GM19463 (cell line): ENCODE measurements at regions not wholly inside any gene's neighbourhood (a gene's known extent, or its start where the extent isn't known, plus 50 kb on each side); places are given as distances from the start of the nearest gene placed in this dataset.
"Not testable (repeated sequence)": the region's sequence is repeated elsewhere in the genome, so short reads cannot be mapped to it uniquely, and the experiment has no call there.

Experiments used
- ATAC-seq: cut with Tn5 transposase; IDR thresholded peaks from one replicate; pipeline ENCODE4 v1.9.1; 2021; ENCODE audit warnings: mild to moderate bottlenecking, moderate library complexity; ENCODE audit not compliant: unreplicated experiment

DNA sequence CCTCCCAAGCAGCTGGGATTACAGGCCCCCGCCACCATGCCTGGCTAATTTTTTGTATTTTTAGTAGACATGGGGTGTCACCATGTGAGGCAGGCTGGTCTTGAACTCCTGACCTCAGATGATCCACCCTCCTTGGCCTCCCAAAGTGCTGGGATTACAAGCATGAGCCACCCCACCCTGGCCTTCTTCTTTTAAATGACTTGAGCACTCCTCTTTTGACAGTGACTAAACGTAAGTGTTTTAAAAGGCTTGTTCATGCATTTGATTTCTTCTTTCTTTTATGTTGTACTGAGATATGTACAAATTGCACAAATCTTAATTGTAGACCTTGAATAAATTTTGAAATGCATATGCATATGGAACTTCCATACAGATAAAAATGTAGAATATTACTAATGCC is 337.9 kb downstream of the CETN3 start:
- ATAC-seq: no peak

DNA sequence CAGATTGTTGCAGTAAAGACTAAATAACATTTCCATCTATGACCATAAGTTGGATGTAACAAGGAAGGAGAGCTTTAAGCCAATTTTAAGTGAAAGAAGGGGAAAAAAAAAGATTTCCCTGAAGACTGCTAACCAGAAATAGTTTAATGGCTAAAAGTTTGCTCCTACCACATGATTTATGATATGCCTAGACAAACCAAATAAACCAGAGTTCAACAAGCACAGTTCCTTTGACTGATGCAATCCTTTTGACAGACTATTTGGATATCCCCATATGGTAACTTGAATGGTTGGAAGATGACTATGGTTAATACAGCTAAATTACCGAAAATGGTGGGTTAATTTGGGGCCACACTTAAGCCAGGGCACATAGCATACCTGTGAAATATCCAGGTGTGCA is 338.5 kb downstream of the CETN3 start:
- no peak for ATAC-seq

DNA sequence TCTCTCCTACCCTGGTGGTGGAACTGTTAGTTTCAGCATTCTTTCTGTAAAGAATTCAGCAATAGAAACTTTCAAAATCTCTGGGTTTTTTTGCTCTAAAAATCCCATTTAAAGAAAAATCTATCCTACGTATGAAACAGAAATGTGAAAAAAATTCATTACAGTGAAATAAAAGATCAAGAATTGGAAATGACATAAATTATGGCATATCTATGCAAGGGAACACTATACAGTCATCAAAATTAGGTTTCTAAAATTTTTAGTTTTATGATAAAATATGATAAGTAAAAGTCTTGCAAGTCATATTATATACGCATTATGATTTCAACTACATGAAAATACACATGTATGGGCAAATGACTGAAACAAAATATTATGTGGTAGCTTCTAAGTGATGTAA is 342.6 kb downstream of the CETN3 start:
- ATAC-seq: no peak

DNA sequence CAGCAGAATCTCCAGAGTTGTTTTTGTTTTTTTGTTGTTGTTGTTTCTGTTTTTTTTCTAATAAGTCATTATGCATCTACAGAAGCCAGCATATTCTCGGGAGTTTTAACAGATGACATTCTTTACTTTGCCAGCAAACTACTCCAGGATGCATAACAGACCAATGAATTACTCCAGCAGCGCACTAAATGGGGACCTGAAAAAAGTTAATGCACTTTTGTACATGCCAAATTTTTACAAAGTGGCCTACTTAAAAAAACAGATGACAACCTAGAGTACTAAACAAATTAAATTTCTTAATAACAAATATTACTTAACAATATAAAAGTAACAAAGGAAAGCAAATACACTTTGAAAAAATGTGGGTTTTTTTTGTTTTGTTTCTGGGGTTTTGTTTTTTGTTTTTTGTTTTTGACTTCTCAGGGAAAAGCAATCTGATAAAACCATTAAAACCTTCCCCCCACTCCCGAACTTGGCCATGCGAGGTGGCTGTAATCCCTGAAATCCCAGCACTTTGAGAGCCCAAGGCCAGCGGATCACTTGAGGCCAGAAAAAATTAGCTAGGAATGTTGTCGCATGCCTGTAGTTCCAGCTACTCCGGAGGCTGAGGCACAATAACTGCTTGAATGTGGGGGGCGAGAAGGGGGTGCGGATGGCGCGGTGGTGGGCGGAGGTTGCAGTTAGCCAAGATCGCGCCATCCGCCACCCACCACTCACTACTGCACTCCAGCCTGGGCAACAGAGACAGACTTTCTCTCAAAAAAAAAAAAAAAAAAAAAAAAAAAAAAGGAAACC is 352.4 kb downstream of the CETN3 start:
- no peak for ATAC-seq

DNA sequence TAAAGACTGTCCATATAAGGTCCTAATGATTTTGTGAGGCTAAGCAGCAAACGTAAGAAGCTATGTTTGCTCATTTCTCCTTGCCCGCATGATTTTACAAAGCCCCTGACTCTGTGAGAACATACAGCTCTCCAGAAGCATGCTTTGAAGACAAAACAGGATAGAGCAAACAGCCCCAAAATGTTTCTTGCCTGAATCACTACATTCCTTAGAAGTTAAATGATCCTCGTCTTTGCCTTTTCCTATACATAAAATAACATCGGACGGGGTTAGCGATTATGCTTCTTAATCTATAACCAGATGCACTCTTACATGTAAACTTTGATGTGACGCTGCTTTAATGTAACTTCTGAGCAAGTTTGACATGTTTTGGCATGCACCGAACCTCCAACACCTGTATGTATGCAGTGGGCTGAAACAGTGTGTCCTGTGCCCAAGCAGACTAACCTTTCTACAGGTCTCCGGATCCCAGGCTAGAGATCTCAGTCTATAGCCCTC is 353.7 kb downstream of the CETN3 start:
- no peak for ATAC-seq

DNA sequence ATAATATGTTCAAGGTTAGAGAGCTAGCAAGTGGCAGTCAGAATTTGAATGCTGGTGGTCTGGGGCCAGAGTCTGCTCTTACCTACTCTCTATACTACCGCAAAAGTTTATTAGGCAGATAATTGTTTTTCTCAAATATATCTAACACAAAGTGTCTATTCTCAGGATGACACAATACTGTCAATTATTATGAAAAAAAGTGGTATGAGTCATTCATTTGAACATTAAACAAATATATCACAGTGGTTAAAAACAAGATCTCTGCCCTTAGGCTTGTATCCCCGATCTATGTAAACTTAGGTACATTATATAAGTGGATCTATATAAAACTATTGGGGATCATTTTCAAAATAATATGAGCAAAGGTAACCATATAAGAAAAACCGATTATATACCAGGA is 354.9 kb downstream of the CETN3 start:
- no peak for ATAC-seq

DNA sequence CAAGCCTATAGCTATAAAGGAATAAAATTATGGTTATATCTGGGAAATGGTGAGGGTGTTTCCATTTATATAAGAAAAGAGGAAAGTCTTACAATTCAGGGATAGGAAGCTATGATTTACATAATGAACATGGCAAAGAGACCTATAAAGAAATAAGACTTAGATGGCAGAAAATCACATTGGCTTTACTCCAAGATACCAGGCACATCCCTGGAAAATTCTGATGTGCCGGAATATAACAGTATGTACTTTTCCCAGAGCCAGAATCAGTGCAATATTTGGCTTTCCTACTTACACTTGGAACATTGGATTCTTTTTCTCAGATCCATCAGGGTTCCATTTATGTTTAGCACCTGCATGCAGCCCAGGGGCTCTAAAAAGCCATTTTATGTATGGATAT is 357.8 kb downstream of the CETN3 start:
- ATAC-seq: no peak

DNA sequence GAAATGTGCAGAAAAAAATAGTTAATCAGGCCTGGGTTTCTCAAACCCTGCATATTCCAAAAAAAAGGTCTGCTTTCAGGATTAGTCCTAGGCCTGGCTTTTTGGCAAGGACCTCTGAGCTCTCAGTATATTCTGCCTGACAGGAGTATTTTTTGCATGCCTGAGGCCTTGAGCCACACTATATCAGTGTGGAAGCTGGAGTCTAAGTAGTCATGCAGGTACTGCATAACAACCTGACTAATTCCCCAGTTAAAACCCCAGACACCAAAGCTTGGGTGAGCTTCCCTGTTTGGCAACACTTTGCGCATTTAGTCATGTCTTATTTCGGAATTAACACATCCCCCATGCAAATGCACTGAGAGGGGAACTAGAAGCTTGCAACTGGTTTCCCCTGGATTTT is 359.5 kb downstream of the CETN3 start:
- no peak for ATAC-seq

DNA sequence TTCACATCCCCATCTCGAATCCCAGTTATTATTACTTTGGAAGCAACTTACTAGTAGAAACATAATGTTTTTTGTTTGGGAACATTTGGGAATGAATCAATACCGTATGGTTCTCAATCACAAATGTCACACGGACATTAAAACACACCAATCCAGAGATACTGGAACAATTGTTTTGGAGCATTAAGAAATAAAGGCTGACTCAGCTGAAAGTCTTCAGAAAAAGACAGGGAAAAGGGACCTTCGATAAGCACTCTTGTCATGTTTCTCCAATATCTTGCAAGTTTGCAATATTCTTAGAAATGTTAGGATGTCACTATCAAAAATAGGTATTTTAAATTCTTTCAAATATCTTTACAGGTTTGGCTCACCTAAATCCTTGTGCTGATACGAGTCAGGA is 362.4 kb downstream of the CETN3 start:
- no peak for ATAC-seq

DNA sequence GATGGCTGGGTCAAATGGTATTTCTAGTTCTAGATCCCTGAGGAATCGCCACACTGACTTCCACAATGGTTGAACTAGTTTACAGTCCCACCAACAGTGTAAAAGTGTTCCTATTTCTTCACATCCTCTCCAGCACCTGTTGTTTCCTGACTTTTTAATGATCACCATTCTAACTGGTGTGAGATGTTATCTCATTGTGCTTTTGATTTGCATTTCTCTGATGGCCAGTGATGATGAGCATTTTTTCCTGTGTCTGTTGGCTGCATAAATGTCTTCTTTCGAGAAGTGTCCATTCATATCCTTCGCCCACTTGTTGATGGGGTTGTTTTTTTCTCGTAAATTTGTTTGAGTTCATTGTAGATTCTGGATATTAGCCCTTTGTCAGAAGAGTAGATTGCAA is 369.5 kb downstream of the CETN3 start:
- ATAC-seq: not testable (repeated sequence)

DNA sequence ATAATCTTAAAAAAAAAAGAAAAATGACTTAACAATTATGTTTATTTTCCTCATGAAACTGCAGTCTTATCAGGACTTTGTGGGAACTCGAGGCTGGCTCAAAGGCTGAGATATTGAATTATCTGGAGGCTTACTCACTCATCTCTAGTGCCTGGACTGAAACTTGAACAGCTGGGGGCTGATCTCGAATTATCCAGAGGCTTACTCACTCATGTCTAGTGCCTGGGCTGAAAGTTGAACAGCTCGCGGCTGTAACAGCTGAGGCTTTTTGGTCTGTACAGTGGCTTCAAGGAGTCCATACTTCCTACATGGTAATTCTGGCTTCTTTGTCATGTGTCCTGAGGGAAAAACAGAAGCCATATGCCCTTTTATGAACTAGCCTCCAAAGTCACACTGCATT is 371.9 kb downstream of the CETN3 start:
- no peak for ATAC-seq

DNA sequence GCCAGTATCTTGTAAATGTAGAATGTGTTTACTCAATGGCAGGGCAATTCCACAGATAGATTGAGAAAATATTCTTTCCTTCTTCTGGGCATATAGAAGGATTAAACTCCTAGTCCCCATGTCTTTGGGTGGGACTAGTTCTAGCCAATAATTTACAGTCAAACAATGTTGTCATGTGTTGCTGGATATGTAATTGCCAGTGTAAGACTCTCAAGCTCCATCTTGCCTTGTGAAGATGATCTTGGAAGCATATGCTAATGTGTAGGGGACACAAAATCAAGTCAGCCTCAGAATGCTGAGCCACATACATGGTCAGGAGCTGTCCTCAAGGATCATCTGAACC is 386.9 kb downstream of the CETN3 start:
- peak; percentile 31 for ATAC-seq

DNA sequence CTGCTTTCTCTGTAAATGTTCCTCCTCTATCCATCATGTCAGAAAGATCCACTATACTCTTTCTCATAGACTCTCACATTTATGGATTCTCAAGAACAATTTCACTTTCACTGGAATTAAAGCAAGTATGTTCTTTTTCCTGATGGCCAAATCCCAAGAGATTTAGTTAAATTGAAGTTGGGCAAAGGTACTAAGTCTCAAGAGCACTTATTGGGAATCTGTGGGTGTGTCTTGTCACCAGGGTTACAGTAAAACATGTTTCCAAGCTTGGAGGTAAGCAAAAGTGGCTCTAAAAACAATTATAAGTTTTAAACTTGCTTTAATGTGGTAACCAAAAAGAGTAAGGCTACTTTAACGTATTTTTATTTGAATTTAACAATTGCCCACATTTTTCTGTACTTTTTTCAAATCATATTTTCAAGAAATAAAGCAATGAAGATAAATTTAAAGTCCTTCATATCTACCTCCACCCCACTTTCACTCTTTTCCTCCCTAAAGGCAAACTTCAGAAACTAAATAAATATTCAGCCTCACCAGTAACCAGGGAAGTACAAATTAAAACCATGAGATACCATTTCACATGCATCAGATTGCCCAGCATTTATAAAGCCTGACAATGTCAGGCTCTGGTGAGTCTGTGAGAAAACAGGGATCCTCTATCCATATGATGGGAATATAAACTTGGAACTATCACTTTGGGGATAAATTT is 387.4 kb downstream of the CETN3 start:
- ATAC-seq: no peak

DNA sequence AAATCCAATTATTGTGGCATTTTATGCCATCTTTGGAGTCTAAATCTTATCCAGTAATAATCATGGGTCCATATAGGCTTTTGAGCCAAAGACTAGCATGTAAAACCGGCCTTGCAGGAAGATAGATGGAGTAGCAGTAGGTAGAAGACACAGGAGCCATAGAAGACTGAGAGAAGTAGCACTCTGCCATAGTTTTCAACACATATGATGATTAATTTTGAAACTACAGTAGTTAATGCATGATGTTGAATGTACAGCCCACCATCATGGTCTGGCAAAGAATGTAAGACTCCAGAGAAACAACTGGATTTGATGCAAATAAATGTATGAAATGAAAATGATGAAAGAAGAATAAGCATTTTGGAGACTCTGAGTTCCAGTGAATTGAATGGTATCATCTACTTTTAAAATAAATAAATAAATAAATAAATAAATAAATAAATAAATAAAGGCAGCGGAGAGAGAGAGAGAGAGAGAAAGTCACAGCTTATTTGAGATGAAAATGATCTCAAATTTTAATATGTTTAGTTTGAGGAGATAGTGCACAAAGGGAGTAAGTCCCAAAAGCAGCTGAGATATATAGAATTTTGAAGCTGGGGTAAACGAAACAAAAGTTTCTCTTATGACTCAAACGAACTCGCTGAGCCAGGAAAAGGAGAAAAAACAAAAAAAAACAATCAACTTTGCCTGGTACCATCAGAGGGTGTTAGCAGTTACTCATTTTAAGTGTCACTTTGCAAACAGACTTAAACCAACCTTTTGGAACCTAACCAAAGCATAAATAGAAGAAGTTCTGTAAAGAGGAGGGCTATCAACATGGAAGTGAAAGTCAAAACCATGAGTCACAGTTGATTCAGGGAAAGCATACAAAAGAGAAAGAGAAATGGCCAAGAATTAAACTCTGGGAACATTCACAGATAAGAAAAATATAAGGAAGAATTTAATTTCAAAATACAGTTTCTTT is 388.7 kb downstream of the CETN3 start:
- peak; percentile 96 for ATAC-seq

DNA sequence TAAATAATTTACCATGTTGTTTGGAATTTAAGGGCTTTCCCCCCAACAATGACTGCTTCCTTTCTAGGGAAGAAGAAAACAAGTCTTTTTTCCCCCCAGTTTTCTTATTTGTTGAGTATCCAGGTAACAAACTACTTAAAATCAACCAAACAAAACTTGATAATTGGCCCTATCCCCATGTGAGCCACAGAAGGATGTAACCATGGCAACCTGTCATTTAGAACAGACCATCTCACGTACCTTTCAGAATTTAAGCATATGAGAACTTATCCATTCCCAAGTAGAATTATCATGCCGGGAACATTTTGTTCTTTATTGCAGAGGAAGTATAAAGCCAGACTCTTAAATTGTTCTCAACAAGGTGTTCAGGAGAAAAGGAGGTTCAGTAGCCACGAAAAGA is 392.3 kb downstream of the CETN3 start:
- no peak for ATAC-seq

DNA sequence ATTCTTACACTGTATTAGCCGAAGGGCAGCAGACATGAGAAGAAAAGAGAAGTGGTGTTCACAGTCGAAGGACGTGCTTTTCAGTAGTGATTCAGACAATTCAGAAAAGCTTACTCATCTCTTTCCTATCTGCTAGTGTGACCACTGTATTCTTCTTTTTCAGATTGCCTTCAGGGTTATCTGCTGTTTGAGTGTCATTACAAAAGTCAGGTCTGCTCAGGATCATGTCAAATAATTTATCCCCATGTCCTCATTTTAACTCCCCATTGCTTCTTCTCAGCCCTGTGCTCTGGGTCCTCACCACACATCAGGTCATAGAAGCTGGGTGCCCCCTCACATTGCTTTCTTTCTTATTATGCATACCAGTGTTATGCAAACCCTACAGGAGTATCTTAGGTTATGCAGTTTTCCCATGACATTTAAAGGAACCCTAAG is 394.0 kb downstream of the CETN3 start:
- ATAC-seq: peak; percentile 85

DNA sequence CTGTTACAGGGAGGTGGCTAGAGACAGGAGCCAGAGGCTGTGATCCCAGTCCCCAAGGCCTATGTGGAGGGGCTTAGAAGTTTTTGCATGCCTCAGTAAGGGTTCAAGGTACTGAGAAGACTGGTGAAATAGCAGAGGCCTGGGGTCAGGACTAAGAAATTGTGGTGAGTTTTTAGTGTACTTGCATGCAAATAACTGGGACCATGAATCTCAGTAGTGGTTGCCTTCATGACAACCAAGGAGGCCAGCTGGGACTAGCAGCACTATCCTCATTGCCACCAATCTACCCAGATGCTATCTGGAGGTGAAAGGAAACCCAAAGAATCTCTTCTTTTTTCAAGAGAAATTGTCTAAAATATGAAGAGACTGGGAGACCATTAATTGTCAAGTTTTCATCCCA is 395.1 kb downstream of the CETN3 start:
- peak; percentile 81 for ATAC-seq

DNA sequence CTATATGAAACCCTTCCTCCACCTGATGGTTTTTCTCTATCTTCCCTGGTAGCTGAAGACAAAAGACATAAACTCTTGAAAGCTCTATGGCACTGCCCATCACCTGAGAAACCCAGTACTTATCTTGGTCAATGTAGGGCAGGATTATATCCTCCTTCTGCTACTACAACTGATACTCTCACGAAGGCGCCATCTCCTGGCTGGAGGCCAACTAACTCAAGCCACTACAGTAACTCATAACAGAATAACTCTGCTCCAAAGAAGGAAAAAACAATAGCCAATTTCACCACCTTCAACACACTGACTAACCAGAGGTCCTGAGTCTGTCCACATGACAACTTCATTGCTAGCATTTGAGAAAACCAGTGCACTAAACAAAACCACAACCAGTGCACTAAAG is 409.2 kb downstream of the CETN3 start:
- ATAC-seq: no peak

DNA sequence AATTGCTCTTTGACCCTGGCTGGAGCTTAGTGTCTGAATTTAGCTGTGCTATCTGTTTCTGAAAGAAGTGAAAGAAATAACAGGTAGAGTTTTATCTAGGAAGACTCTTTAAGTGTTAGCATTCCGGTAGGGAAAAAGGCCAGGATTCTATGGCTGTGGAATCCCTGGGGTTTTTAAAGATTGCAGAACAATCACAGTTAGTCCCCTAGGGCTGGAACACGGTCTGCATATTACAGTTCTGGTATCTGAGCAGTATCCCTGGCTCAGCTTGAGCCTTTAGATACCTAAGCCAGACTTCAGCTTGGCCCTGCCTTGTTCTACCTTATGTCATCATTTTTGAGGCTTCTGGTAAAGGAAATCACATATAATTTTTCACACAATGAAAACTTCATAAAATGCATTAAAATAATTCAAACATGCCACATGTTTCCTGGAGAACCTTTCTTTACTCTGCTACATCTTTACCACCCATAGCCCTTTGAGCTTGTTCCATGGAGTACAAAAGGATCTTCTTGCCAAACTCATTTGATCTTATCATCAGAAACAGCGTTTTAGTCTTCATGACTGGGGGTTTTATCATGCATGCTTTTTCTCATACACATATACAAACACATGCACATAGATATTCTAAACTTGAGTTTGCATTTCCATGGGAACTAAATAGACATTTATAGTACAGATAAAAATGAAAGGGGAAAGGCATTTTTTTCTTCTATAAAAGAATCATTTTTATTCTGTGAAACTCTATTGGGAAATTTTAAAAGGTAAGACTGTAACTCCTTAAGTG is 410.8 kb downstream of the CETN3 start:
- no peak for ATAC-seq

DNA sequence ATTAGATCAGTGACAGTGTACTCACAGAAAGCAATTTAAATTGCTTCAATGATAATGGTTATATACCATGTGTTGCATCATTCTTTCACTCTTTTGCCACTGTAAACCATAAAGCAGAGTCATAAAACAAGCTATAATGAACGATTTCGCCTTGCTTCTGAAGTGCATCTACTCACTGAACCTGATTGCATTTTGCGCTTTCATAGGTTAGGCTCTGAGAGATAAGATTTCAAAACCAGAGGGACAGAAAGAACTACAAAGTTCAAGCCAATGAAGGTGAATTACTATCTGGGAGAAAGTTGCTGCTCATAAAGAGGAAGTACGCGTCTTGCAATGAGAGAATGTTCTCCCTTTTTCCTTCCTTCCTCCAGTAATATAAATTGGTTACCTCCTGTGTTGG is 412.7 kb downstream of the CETN3 start:
- no peak for ATAC-seq

DNA sequence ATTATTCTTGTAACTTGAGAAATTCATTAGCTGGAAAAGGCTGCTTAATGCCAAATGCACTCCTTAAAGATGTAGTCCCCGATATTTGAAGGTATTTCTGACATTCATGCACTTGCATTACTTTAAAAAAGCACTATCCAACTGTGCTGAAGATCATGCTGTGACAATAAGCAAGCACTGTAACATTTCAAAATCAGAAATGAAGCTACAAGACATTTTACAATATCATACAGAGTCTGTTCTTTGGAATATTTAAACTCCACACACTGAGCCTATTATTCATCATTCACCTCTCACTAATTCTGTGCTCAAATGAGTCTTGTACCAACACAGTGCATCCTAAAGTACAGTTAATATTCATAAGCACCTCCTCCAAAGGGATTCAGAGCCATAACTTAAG is 413.2 kb downstream of the CETN3 start:
- no peak for ATAC-seq
